ENCODE measurements at regions not wholly inside any gene's neighbourhood (a gene's known extent, or its start where the extent isn't known, plus 50 kb on each side); places are given as distances from the start of the nearest gene placed in this dataset.

GRCh38 chr21:18026359-18026758, 207.2 kb upstream of the C21orf91 start:
- Histone ChIP-seq H3K4me1 (ENCODE audit: insufficient read depth, low read length) (no peaks in the 10 kb centered on the region), H3K9me3 (ENCODE audit: low read length) (no peaks in the 10 kb centered on the region), H3K27ac (ENCODE audit: extremely low read length, insufficient read depth, low read length) (no peak overlapping the region), H2AFZ (ENCODE audit: low read length) (no peak overlapping the region), H3K27me3 (ENCODE audit: control insufficient read depth in 1 of 2, insufficient read depth in 2 of 2, low read length in 2 of 2) (no peaks in the 10 kb centered on the region), H3K4me2 (ENCODE audit: low read depth, low read length) (no peak overlapping the region), H3K9ac (ENCODE audit: insufficient read depth, low read depth, low read length) (no peak overlapping the region), H4K20me1 (ENCODE audit: insufficient read depth, low read length) (no peaks in the 10 kb centered on the region), H3K79me2 (ENCODE audit: insufficient read depth, low read length) (no peaks in the 10 kb centered on the region), H3K36me3 (replicated peaks in 1 of 2; ENCODE audit: control insufficient read depth in 1 of 2, insufficient read depth in 2 of 2, low read length in 2 of 2) (no peaks in the 10 kb centered on the region), H3K4me3 (replicated peaks in 1 of 3; ENCODE audit: insufficient read depth in 1 of 3, low read depth in 2 of 3, low read length in 3 of 3) (no peak overlapping the region)
- POLR2A ChIA-PET = no interaction called here
- WGBS (ENCODE audit: low lambda C conversion rate) = 0% methylated on average over 1 of the region's 1 CpG
- intact Hi-C loops (cut with micrococcal nuclease; ENCODE audit: unreplicated experiment) = no loop called here
- ATAC-seq (no peak), FAIRE-seq (no peak), DNase-seq (ENCODE audit: low spot score) (no peak)
- in situ Hi-C loops (cut with HindIII; ENCODE audit: extremely low pct_ligation_motif_present, low pct_unique_long_range_greater_than_20kb) = no loop called here
- no TSS peak for BruUV-seq (replicated peaks)
- TF ChIP-seq PBX2 (CRISPR knock-in tag; IDR thresholded peaks at IDR 0.05) = no peak
- TF ChIP-seq ZIK1 (CRISPR knock-in tag; IDR thresholded peaks at IDR 0.05; ENCODE audit: borderline replicate concordance, low read depth) = no peak
- no peak for TF ChIP-seq ZNF180 (CRISPR knock-in tag; IDR thresholded peaks at IDR 0.05; ENCODE audit: borderline replicate concordance, low read depth)
- TF ChIP-seq CENPX (CRISPR knock-in tag; IDR thresholded peaks at IDR 0.05) = no peak
- TF ChIP-seq ZSCAN31 (CRISPR knock-in tag; IDR thresholded peaks at IDR 0.05; ENCODE audit: low read depth) = no peak
- TF ChIP-seq JUND (CRISPR knock-in tag; IDR thresholded peaks at IDR 0.05) = no peak
- TF ChIP-seq BCLAF1 (IDR thresholded peaks at IDR 0.05) = no peak
- no peak for TF ChIP-seq ZNF878 (CRISPR knock-in tag; IDR thresholded peaks at IDR 0.05)
- TF ChIP-seq ZFP36L1 (CRISPR knock-in tag; IDR thresholded peaks at IDR 0.05) = no peak
- TF ChIP-seq ZNF17 (CRISPR knock-in tag; IDR thresholded peaks at IDR 0.05) = no peak
- CTCF ChIA-PET (ENCODE audit: low intra/inter-chr PET ratio, low total read pairs) = no interaction called here

All from HepG2 (cell line).